G401.6 (cell line): ENCODE measurements at regions not wholly inside any gene's neighbourhood (a gene's known extent, or its start where the extent isn't known, plus 50 kb on each side); places are given as distances from the start of the nearest gene placed in this dataset.

ENCODE experiments used
- FAIRE-seq: peaks from 2 replicates; lab custom pipeline; 2012; peaks lifted over from hg19 to GRCh38; lab: Jason Lieb, UNC

DNA sequence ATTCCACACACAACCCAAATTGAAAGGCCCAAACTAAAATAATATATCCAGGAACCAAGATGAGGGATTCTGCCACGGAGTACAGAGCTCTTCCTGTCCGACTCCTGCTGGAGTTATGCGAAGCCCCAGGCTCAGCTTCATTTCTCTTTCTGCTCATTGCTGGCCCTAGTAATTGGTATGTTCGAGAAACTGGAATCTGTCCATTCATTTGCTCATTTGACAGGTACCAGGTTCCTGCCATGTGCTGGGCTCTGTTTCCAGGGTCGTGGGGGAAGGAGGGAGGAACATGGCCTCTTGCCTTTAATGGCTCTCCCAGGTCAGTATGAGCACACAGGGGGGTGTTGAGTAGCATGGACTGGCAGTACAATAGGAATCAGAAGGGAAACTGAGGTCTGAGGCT is 179.2 kb upstream of the SHH start:
- no peak for FAIRE-seq

DNA sequence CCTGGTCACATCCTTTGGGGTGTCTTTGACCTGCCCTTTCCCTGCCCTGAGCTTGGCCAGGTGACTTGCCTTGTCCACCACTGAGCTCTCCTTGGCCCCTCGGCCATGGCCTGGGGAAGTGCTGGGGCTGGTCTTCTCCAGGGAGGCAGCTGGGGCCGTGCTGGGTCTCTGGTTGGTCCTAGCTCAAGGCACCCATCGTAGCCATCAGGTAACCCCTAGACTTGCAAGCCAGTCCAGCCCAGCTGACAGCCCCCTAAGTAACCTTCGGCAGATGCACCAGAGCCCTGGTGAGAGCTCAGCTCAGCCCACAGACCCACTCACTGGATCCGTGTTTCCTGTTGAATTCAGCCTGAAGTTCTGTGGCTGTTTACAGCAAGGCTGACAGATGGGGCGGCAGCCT is 176.2 kb upstream of the SHH start:
- FAIRE-seq: no peak

DNA sequence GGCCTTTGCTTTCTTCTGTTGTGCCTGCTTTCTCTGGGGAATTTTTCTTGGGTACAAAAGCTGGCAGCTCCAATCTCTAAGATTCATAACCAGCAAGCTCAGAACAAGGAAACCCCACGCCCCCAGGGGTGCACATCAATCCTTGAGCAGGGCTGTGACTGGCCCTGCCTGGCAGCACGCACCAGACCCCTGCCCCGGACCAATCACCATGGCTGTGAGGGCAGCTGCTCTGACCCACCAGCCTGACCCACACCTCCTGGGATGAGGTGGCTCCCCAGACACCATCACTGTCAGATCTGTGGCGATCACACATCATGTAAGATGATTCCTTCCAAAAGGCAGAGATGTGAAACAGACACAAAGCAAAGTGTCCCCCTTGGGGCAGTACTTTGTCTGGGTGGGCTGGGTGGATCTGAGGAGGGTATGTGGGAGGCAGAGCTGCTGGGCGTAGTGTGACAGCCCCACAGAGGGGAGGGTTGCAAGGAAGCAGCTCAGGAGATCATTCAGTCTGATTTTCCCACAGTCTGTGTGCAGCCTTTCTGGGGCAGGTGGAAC is 175.5 kb upstream of the SHH start:
- no peak for FAIRE-seq

DNA sequence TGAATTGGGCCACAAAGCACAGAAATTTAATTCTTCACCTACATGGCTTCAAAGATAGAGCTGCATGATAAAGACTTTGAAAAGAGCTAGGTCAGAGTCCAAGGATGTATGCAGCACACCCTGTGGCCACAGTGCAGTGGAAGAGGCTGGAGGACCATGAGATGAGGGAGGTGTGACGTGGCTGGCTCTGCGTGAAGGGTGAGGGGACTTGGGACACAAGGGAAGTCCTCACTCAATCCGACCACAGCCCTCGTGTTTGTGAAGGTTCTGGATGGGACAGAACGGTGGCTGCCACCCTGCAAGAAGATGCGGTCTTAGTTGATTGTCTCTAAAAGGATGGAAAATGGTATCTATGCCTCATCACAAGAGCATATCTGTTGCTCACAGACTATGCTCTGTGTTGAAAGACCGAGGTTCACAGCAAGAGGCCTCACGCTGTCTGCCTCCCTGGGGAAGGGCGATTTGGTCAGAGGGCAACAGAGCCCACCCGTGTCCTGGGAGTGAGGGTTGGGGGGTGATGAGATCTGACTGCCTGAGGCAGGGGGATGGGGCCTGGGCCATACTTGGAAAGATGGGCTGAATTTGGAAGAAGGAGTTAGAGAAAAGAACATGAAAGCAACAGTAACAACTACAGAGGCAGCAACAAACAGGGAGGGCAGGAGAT is 174.4 kb upstream of the SHH start:
- no peak for FAIRE-seq

DNA sequence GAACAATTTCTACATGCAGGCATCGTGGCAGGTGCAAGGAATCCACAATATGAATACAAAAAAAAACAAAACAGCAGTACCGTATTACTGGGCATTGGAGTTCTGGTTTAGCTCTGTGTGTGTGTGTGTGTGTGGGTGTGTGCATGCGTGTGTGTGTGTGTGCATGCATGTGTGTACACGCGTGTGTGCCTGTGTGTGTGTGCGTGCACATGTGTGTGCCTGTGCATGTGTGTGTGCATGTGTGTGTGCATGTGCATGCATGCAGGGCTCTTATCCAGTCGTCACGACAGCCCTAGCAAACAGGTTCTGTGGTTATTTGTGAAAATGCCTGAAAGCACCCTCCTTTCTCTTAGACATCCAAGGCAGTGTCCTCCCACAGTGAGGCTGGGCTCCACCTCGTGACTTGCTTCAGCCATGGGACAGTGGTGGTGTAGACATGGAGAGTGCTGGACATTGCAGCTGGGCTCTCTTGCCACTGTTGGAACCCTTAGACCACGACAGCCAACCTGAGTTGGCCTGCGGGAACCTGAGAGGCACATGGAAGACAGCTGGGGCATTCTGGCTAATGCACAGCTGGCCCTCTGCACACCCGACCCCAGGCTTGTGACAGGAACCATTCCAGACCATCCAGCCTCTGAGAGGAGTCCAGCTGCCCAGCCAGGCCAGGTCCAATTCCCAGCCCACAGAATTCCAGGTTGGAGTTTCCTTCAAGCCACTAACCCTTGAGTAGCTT is 173.4 kb upstream of the SHH start:
- FAIRE-seq: no peak

DNA sequence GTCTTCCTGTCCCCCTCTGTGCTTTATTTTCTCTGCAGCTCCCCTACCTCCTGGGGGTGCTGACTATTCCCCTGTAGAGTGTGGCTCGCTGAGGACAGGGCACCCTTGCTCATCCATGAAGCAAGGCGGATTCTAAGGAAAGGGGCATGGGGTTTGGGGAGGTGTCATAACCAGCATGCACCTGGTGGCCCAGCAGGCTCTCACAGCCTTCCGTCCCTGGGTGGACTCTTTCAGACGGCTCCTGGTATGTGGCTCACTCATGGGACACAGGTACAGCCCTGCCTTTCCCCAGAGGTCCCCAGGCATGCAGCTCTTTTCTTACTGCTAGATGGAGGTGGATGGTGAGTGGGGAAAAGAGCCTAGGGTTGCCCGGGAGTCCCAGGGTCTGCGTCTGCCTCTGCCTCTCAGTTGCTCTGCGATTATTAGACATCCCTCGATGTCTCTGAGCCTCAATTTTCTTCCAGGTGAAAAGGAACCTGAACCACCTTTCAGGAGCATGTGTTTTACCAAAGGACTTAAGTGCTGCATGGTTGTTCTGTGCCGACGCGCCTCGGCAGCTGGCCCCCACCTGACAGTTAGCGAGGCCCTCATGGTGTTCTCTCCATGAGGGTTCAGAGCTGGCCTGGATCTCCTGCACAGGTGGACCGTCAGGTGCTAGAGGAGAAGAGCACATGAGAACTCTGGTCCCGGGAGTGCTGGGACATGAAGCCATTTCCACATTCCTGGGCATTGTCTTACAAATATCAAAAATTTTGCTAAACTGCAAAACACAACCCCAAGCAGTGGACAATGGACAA is 172.5 kb upstream of the SHH start:
- no peak for FAIRE-seq

DNA sequence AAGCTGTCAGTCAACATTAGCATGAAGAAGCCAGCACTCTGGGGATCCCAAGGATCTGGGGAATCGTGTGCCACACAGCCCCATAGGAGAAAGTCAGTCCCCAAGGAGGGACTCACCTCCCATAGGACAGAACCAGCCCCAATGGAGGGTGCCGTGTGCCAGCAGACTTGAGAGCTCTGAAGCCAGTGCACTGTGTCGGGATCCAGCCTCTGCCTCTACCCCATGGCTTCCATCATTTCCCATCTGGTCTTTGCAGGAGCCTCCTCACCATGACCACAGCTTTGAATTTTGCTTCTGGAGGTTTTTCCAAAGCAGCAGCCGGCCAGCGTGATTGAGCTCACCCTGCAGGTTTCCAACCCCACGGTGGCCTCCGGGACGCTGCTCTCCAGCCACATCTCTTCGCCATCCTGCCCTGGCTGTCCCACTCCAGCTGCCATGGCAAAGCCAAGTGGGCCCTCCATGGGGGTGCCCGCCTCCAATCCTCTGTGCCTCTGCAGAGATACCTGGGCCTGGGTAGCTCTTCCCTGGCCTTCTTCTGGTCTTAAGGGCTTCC is 171.8 kb upstream of the SHH start:
- no peak for FAIRE-seq

DNA sequence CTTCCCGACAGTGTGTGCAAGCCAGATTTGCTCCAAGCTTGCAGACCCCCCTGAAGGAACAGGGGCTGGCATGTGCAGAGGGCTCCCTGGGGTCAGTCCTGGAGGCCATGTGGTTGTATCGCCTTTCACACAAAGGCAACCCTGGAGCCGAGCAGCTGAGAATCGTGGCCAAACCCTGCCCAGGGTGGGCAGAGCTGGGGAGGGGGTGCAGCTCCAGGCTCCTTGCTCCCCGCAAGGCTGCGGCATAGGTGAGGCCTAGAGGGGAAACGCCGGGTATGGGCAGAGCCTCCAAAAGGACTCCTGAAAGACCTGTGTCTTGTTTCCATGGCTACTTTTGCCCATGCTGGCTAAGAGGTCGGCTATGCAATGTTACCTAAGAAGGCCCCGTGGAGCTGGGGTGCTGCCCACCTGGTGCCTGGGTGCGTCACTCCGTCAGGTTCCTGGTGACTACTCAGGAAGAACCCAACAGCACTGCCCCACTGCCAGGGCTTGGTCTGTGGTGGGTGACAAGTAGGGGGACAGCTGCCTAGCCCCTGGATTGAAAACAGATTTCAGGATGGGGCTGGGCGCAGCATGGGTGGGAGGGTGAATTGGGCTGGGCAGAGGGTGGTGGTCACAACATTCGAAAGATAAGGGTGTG is 171.0 kb upstream of the SHH start:
- FAIRE-seq: no peak

DNA sequence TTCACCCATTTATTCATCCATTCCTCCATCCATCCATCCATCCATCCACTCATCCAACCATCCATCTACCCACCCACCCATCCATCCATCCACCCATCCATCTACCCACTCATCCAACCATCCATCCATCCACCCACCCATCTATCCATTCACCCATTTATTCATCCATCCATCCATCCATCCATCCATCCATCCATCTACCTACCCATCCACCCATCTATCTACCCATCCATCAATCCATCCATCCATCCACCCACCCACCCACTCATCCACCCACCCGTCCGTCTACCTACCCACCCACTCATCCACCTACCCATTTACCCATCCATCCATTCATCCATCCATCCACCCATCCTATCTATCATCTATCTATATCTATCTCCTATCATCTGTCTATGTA is 169.4 kb upstream of the SHH start:
- FAIRE-seq: no peak

DNA sequence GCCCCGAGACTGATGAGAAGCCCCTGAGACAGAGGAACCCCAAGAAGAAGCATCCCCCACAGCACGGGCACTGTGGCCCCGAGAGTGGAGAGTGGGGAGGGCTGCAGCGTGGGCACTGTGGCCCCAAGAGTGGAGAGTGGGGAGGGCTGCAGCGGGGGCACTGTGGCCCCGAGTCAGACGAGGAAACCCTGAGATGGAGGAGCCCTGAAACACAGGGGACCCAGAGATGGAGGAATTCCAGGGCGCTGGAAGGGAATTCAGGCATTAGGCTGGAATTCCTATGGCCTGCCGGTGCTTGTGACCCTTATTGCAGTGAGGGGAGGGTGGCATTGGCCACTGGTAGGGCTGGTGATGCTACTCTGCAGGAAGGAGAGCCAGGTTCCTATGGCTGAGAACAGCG is 168.6 kb upstream of the SHH start:
- FAIRE-seq: no peak

DNA sequence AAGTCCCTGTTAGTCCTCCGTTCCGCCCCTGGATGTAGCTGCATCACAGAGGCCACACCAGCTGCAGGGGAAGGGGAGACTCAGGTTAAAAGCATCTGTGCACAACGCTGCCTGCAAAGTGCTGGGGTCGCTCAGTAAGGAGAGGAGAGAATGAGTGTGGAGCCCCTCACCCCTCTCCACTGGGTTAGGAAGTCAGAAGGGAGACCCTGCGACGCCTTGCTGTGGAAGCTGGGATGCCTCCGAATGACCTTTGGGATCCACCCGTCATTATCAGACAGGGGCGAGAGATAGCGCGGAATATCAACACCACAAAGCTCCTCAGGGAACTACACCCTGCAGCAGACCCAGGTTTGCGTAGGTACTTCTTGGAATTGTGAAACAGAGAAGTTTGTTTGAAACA is 167.7 kb upstream of the SHH start:
- FAIRE-seq: no peak

DNA sequence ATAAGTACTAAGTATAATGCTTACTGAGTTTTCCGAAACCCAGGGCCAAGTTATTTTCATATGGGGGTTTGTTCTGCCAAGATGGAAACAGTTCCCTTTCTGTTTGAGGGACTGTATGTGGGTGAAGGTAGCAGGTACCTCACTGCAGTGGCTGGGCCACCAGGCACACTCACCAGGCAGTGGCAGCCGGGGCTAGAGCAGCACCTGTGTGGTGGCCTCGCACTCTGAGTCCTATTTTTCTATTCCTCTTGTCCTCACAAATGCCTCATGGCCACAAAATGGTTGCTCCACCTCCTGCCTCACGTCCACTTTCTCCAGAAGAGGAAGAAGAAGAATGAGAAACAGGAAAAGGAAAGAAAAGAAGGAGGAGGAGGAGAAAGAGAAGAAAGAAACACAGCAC is 167.3 kb upstream of the SHH start:
- FAIRE-seq: no peak

DNA sequence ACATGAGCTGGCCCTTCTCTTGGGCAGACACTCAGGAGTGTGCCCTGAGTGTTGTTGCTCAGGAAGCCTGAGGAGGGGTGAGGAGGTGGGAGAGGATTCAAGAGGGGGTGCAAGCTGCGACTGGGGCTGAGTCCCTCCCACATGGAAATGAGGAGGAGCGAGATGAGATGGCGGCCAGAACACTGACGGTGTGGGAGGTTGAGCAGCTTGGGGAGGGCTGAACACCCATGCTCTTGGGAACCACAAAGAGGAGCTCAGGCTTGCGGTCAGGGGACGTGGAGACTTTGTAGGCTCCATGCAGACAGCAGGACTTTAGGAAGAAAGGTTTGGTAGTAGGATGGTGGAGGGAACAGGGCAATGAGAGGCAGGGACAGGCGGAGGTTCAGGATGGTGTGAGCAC is 163.2 kb upstream of the SHH start:
- no peak for FAIRE-seq

DNA sequence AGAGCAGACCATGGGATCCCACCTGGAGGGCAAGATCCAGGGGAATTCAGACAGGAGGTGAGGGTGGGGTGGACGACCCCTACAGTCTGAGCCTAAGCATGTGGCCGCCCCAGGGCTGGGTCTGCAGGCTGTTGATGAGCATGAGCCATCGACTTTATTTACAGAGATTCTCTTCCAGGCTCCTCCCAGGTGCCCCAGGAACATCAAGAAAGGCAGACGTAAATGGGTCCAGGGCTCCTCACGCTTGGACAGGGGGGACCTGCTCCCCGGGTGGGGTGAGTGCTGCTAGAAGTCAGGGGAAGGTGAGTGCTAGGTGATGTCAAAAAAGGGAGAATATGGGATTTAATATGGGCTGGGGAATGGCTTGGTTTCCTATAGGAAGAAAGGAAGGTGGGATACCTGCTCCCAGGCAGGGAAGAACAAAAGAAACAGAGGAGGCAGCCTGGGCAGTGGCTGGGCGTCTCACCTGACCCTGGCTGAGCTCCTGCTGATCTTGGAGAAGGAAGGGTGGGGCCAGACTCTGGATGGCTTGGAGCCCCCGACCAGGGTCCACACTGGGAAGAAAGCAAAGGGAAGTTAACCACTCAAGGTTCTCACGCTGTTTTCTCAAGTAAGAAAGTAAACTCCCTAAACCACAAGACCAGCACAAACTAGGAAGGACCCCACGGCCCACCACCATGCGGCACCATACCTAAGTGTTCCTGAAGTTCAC is 162.1 kb upstream of the SHH start:
- no peak for FAIRE-seq

DNA sequence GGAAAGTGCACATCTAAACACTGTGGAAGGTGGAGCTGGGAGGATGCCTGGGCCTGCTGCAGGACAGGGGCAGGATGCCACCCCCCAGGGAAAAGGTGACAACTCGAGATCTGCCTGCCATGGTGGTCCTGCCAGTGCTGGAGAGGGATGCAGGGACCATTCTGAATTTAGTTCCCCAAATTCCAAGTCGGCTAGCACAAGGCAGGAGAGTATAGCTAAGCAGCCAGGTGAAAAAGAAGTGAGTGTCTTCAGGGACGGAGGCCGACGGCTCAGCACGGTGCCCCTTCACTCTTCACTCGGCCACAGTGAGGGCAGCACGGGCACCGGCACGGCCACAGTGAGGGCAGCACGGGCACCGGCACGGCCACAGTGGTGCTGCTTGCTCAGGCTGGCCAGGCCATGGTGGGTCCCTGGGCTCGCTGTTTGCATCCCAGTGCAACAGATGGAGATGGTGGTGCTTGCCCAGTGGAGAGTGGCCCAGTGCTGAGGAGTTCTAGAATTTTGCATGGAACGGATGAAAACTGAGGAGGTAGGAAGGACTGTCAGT is 161.3 kb upstream of the SHH start:
- no peak for FAIRE-seq

DNA sequence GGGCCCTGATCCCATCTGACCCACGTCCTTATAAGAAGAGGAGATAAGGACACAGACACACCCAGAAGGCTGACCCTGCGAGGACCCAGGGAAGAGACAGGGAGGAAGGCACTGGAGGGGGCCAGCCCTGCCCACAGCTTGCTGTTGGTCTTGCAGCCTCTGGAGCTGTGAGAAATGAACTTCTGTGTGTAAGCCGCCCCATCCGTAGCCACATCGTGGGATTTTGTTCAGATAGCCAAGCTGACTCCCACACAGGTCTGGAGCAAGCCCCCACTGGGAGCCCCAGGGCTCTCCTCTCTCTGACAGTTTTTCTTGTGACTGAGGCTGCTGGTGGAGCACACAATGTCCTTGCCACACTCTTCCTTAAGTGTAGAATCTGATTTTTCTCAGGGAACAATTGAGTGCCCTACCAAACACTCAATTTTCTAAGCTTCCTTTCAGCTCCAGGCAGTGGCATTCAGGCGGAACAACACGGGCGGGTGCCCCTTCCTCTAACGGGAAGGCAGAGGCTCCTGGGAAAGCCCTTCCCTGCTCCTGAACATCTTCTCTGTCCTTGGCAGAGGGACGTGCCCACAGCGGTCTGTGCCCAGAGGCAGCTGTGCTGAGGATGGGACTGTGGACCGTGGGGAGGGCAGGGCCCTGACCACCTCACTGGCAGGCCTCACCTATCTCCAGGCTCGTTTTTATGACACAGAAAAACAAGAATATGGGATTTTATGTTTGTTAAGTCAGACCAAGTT is 160.6 kb upstream of the SHH start:
- FAIRE-seq: no peak

DNA sequence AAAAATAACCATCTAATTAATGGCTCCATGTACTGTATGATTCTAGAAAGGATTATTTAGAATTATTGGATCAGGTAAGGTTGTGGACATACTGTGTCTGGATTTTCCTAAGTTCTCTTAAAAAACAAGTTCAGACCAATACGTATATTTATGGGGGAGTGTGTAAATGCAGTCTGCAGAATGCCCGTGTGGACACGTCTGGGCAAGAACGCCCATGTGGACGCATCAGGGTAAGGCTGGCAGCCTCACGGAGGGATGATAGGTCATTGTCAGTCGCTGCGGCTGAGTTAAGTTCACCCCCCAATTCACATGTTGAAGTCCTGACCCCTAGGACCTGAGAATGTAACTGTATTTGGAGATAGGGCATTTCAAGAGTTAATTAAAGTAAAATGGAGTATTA is 160.0 kb upstream of the SHH start:
- FAIRE-seq: no peak

DNA sequence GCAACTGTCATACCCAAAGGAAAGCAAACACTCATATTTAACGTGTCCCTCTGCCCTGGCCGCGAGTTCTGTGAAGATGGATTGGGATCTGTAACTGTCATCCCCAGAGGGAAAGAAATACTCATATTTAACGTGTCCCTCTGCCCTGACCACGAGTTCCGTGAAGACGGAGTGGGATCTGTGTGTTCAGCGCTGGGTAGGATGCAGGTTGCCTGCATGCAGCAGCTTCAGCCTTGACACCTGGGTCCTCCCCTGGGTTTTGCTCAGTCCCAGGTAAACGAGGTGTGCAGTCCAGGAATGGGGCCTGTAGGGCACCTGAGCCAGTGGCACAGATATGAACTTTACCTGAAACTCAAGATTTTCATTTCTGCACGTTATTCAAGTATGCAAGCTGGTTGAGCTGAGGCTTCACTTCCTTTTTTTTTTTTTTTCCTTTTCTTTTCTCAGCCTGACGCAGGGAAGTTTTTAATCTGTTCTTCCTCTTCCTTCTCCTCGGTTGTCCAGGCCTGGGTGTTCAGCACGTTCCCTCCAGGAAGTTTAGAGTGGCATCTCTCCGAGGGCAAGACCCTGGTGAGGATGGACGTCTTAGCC is 159.0 kb upstream of the SHH start:
- FAIRE-seq: no peak

DNA sequence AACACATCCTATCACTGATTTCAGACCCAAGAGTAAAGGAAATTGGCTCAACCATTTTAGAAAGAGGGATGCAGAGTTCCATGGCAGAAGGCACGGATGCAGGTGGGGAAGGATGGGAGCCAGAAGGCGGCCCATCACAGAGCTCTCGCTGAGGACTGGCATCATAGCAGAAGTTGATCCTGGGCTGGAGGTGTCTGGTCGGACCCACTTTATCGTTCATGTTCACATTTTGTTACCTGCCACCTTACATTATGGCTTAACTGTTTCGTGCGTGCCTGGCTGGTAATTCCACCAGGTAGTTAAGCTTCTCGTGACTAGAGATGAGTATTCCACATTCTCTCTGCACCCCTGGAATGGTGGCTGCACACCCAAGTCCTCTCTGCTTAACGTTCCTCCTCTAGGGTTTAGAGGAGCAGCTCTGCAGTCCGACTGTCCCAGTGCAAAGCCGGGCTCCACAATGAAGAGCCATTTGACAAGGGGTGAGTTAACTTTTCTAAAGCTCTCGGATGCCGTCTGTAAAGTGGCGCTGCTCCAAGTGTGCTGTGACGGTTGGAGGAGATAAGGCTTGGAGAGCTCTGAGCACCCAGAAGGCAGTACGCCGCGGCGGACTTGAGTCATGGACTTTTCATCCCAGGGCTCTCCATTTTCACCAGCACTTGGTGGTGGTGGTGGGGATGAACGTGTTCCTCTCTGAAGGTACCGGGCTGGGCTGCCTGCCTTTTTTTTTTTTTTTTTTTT is 157.1 kb upstream of the SHH start:
- FAIRE-seq: no peak

DNA sequence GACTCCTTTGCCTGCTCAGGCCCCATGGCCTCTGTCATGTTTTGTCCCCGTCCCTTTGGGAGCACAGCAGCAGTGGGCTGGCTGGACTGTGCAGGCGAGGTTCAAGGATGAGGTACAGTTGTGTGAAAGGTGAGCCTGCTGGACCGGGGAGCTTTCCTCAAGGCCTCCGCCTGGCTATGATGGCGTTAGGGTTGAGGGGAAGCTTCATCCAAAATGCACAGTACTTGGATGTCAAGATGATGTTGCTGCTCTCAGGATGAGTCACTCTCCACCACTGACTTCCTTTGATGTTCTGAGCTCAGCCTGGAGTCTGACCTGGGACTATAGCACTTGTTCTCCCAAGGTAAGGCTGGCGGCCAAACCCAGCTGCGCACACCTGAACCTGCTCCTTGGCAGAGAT is 152.7 kb upstream of the SHH start:
- no peak for FAIRE-seq
